Fibroblast of lung (primary cell): ENCODE measurements at regions not wholly inside any gene's neighbourhood (a gene's known extent, or its start where the extent isn't known, plus 50 kb on each side); places are given as distances from the start of the nearest gene placed in this dataset.

Experiments
- DNase-seq, 2 donors: peaks; one replicate each; pipeline versions ENCODE4 v3.0.0 to v3.0.0-alpha.2; 2010; ENCODE audit warnings: low read depth in 2 of 2
- H2AFZ ChIP-seq: 2 replicates; pipeline ENCODE4 v1.5.1; 2012; ENCODE audit warnings: low read length, control low read depth, inconsistent platforms
- H3K27ac ChIP-seq: 2 replicates; pipeline ENCODE4 v1.5.1; 2011; ENCODE audit warnings: low read length, control low read depth; ENCODE audit not compliant: insufficient read depth
- H3K27me3 ChIP-seq: 2 replicates; pipeline ENCODE4 v1.5.1; 2011; ENCODE audit warnings: mild to moderate bottlenecking, low read length; ENCODE audit not compliant: control insufficient read depth, insufficient read depth
- H3K36me3 ChIP-seq: 2 replicates; pipeline ENCODE4 v1.5.1; 2011; ENCODE audit warnings: low read length; ENCODE audit not compliant: control insufficient read depth, insufficient read depth
- H3K4me1 ChIP-seq: 2 replicates; pipeline ENCODE4 v1.5.1; 2011; ENCODE audit warnings: low read length; ENCODE audit not compliant: control insufficient read depth, insufficient read depth; ENCODE audit errors: extremely low read depth
- H3K4me2 ChIP-seq: 2 replicates; pipeline ENCODE4 v1.5.1; 2011; ENCODE audit warnings: low read length, control low read depth; ENCODE audit not compliant: insufficient read depth; ENCODE audit errors: extremely low read depth
- H3K4me3 ChIP-seq, 4 experiments: fragments of 200-600 bp in 1 of 4; sonication (generic) in 1 of 4; replicated peaks in 1 of 4; 2 replicates each; pipeline ENCODE4 v1.5.1; 2011 to 2016; ENCODE audit warnings: low read length in 4 of 4, low read depth in 3 of 4, mild to moderate bottlenecking in 3 of 4, control low read depth in 2 of 4, inconsistent platforms in 1 of 4, mixed read lengths in 1 of 4; ENCODE audit not compliant: insufficient read depth in 1 of 4; ENCODE audit errors: control extremely low read depth in 1 of 4
- H3K79me2 ChIP-seq: 2 replicates; pipeline ENCODE4 v1.5.1; 2012; ENCODE audit warnings: mild to moderate bottlenecking, low read length, inconsistent platforms; ENCODE audit not compliant: control insufficient read depth, insufficient read depth
- H3K9ac ChIP-seq: 2 replicates; pipeline ENCODE4 v1.5.1; 2011; ENCODE audit warnings: mild to moderate bottlenecking, low read length, control low read depth; ENCODE audit not compliant: insufficient read depth
- H3K9me3 ChIP-seq: 2 replicates; pipeline ENCODE4 v1.5.1; 2012; ENCODE audit warnings: low read depth, low read length; ENCODE audit not compliant: control insufficient read depth, insufficient read depth
- H4K20me1 ChIP-seq: 2 replicates; pipeline ENCODE4 v1.5.1; 2011; ENCODE audit warnings: low read length; ENCODE audit not compliant: control insufficient read depth, insufficient read depth; ENCODE audit errors: extremely low read depth
- EZH2 ChIP-seq: IDR thresholded peaks from 2 replicates; pipeline ENCODE4 v1.5.1; 2012; ENCODE audit warnings: low read length, control low read depth, mild to moderate bottlenecking; ENCODE audit errors: missing control alignments
- TF ChIP-seq, protein P1 (sequence below), 2 donors: IDR thresholded peaks in 1 of 2; conservative IDR thresholded peaks in 1 of 2; 1 replicate in 1 of 2; 2 replicates in 1 of 2; pipeline ENCODE4 v1.5.1; 2011 to 2012; ENCODE audit warnings: low read length in 2 of 2, control low read depth in 1 of 2, inconsistent platforms in 1 of 2, low read depth in 1 of 2, mild to moderate bottlenecking in 1 of 2

DNA sequence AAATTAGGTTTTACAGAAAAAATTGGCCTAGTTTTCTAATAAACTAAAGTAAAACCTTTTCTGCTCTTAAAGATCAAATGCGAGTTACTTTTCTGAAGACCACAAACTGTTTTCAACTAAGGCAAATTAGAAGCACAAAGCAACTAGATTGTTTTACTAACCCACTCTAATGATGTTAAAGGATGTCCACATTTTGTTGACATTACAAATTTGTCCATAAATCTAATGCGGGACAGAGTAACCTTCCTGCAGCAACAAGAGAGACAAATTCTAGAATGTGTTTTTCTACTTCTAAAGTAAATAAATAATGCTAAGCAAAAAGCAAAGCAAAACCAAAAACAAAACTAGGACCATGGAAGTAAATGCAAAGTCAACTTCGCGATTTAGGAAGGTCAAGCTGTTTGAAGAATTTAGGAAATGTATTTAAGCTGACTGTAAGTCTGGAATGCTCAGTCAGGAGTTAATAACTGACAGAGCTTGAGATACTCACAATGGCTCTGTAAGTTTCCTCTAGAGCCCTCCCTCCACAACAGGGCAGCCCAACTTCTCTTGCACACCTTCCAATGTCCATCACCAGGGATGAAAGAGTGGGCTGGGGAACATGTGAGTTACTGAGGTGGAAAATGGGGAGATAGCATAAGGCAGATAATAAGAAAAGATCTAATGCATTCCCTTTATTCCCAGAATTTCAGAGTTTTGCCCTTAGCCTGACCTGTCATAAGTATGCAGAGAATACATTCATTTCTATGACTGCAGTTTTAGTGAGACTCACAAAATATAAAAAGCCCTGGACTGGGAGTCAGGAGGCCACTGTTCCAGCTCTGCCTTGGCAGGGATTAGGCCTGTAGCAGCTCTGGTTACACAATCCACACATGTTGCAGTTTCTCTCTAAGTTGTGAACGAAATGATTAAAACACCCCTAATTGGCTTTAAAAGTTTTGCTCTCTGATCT lies 158.8 kb downstream of the FOXA2 start:
- Histone ChIP-seq H3K9me3 (no peaks in the 10 kb centered on the region), H4K20me1 (no peaks in the 10 kb centered on the region), H2AFZ (no peak overlapping the region), H3K4me1 (no peaks in the 10 kb centered on the region), H3K9ac (no peak overlapping the region), H3K4me2 (no peak overlapping the region), H3K27ac (no peak overlapping the region), H3K27me3 (no peaks in the 10 kb centered on the region), H3K4me3 (no peak overlapping the region), H3K36me3 (no peaks in the 10 kb centered on the region), H3K79me2 (no peaks in the 10 kb centered on the region)
- DNase-seq = no peak
- TF ChIP-seq EZH2 = no peak
- TF ChIP-seq, protein P1, sequence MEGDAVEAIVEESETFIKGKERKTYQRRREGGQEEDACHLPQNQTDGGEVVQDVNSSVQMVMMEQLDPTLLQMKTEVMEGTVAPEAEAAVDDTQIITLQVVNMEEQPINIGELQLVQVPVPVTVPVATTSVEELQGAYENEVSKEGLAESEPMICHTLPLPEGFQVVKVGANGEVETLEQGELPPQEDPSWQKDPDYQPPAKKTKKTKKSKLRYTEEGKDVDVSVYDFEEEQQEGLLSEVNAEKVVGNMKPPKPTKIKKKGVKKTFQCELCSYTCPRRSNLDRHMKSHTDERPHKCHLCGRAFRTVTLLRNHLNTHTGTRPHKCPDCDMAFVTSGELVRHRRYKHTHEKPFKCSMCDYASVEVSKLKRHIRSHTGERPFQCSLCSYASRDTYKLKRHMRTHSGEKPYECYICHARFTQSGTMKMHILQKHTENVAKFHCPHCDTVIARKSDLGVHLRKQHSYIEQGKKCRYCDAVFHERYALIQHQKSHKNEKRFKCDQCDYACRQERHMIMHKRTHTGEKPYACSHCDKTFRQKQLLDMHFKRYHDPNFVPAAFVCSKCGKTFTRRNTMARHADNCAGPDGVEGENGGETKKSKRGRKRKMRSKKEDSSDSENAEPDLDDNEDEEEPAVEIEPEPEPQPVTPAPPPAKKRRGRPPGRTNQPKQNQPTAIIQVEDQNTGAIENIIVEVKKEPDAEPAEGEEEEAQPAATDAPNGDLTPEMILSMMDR (conservative IDR thresholded peaks at IDR 0.05 in 1 of 2, IDR thresholded peaks at IDR 0.05 in 1 of 2; ENCODE audit: low read depth in 1 of 2, low read length in 2 of 2) = no peak

DNA sequence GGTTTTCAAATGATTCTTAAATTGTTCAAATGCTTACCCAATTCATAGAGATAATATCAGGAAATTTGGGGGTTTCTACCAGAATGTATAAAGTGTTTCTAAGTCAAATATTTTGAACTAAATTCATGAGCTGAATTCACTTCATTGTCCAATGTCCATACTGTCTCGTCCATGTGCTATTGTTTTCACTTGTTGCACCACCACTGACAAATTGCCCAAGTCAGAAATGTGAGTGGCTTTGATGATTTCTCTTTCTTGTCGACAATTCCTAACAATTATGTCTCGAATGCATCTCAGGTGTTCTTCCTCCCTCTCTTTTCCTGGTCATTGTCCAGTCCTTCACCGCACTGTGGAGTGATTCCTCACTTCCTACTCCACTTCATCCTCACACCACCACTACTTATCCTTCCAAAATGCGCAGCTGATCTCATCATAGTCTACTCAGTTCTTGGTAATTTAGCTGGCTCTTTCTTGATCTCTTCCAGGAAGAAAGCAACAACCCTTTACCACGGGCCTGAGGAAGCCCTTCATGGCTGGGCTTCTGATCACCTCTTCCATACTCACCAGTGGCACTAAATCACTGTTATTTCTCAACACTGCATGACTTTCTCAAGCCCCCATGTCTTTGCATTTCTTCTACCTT lies 161.1 kb downstream of the FOXA2 start:
- Histone ChIP-seq H2AFZ (no peak overlapping the region), H3K4me1 (no peaks in the 10 kb centered on the region), H3K27me3 (no peaks in the 10 kb centered on the region), H3K36me3 (no peaks in the 10 kb centered on the region), H4K20me1 (no peaks in the 10 kb centered on the region), H3K27ac (no peak overlapping the region), H3K4me2 (no peak overlapping the region), H3K9me3 (no peaks in the 10 kb centered on the region), H3K9ac (no peak overlapping the region), H3K79me2 (no peaks in the 10 kb centered on the region), H3K4me3 (no peak overlapping the region)
- DNase-seq = no peak
- TF ChIP-seq EZH2 = no peak
- TF ChIP-seq, protein P1 (conservative IDR thresholded peaks at IDR 0.05 in 1 of 2, IDR thresholded peaks at IDR 0.05 in 1 of 2; ENCODE audit: low read depth in 1 of 2, low read length in 2 of 2) = no peak

- H3K4me1 ChIP-seq = no peaks in the 10 kb centered on the region
- DNase-seq = no peak
- no peak overlapping the region for H2AFZ ChIP-seq
- H3K27me3 ChIP-seq = no peaks in the 10 kb centered on the region
- no peak for TF ChIP-seq EZH2
- TF ChIP-seq, protein P1 (conservative IDR thresholded peaks at IDR 0.05 in 1 of 2, IDR thresholded peaks at IDR 0.05 in 1 of 2; ENCODE audit: low read depth in 1 of 2, low read length in 2 of 2) = no peak
- H3K27ac ChIP-seq = no peak overlapping the region
- no peak overlapping the region for H3K4me3 ChIP-seq
- no peaks in the 10 kb centered on the region for H4K20me1 ChIP-seq
- H3K9me3 ChIP-seq = no peaks in the 10 kb centered on the region
- H3K9ac ChIP-seq = no peak overlapping the region
- no peaks in the 10 kb centered on the region for H3K36me3 ChIP-seq
- H3K4me2 ChIP-seq = no peak overlapping the region
- no peaks in the 10 kb centered on the region for H3K79me2 ChIP-seq
These were observed 164.2 kb downstream of the FOXA2 start for GRCh38 chr20:22420116-22420598.
